IMR-90 (cell line): ENCODE measurements at regions not wholly inside any gene's neighbourhood (a gene's known extent, or its start where the extent isn't known, plus 50 kb on each side); places are given as distances from the start of the nearest gene placed in this dataset.

ENCODE experiments used
- ATAC-seq: fragments of 200-7000 bp; cut with Tn5 transposase; 2 replicates; pipeline ENCODE4 v1.9.1; 2020; ENCODE audit warnings: low read depth, mild to moderate bottlenecking, moderate library complexity
- BruUV-seq: library from RNA; stranded (reverse); fragments of 400-500 nt; replicated peaks from 2 replicates; lab custom pipeline; 2021; lab: Mats Ljungman, UMichigan
- CTCF ChIA-PET: fragments of 300-600 bp; formaldehyde crosslinking; extraction: SDS; loops from one replicate; lab custom pipeline; 2021; ENCODE audit warnings: antibody characterized with exemption; lab: Yijun Ruan, JAX
- POLR2A ChIA-PET: fragments of 300-600 bp; sonication (Branson Sonifier 250); formaldehyde crosslinking; loops from one replicate; lab custom pipeline; 2022; ENCODE audit warnings: antibody characterized with exemption; ENCODE audit not compliant: unreplicated experiment; lab: Charles Lee
- DNase-seq: peaks from one replicate; pipeline ENCODE4 v3.0.0; 2013
- H2AFZ ChIP-seq: replicated peaks from 2 replicates; pipeline ENCODE3; 2013; ENCODE audit warnings: low read length, mild to moderate bottlenecking; ENCODE audit not compliant: poor library complexity
- H2AK5ac ChIP-seq: 2 replicates; pipeline ENCODE4 v1.6.1; 2013; ENCODE audit warnings: low read depth, low read length, inconsistent platforms
- H2AK9ac ChIP-seq: replicated peaks from 2 replicates; pipeline ENCODE3; 2013; ENCODE audit warnings: mild to moderate bottlenecking, low read depth, low read length, moderate library complexity; ENCODE audit not compliant: poor library complexity
- H2BK120ac ChIP-seq: 2 replicates; pipeline ENCODE4 v1.6.1; 2013; ENCODE audit warnings: low read depth, low read length, inconsistent platforms
- H2BK15ac ChIP-seq: 3 replicates; pipeline ENCODE4 v1.6.1; 2013; ENCODE audit warnings: low read depth, low read length, inconsistent platforms
- H2BK20ac ChIP-seq: 2 replicates; pipeline ENCODE4 v1.6.1; 2013; ENCODE audit warnings: low read depth, mild to moderate bottlenecking, inconsistent platforms, low read length, moderate library complexity
- H2BK5ac ChIP-seq: 2 replicates; pipeline ENCODE4 v1.6.1; 2013; ENCODE audit warnings: mild to moderate bottlenecking, low read depth, low read length, inconsistent platforms; ENCODE audit not compliant: poor library complexity, severe bottlenecking
- H3K14ac ChIP-seq: replicated peaks from 2 replicates; pipeline ENCODE4 v1.6.1; 2013; ENCODE audit warnings: low read depth, low read length, inconsistent platforms
- H3K18ac ChIP-seq: 2 replicates; pipeline ENCODE4 v1.6.1; 2013; ENCODE audit warnings: low read depth, low read length, control low read depth
- H3K23ac ChIP-seq: 2 replicates; pipeline ENCODE4 v1.6.1; 2013; ENCODE audit warnings: low read depth, low read length, inconsistent platforms
- H3K27ac ChIP-seq: 2 replicates; pipeline ENCODE4 v1.5.1; 2013; ENCODE audit warnings: mild to moderate bottlenecking, control low read depth, low read length; ENCODE audit not compliant: insufficient read depth
- H3K27me3 ChIP-seq: 2 replicates; pipeline ENCODE4 v1.6.1; 2013; ENCODE audit warnings: low read length; ENCODE audit not compliant: control insufficient read depth, insufficient read depth
- H3K36me3 ChIP-seq: 2 replicates; pipeline ENCODE4 v1.6.1; 2013; ENCODE audit warnings: low read length, mixed read lengths; ENCODE audit not compliant: control insufficient read depth, insufficient read depth
- H3K4ac ChIP-seq: 2 replicates; pipeline ENCODE4 v1.6.1; 2013; ENCODE audit warnings: low read depth, low read length, inconsistent platforms
- H3K4me1 ChIP-seq: 2 replicates; pipeline ENCODE4 v1.6.1; 2013; ENCODE audit warnings: low read length, mixed read lengths; ENCODE audit not compliant: control insufficient read depth, insufficient read depth
- H3K4me2 ChIP-seq: 2 replicates; pipeline ENCODE4 v1.6.1; 2013; ENCODE audit warnings: low read depth, mild to moderate bottlenecking, control low read depth, low read length, moderate library complexity
- H3K4me3 ChIP-seq: 2 replicates; pipeline ENCODE4 v1.5.1; 2013; ENCODE audit warnings: low read depth, mild to moderate bottlenecking, control low read depth, low read length, moderate library complexity; ENCODE audit not compliant: insufficient read depth
- H3K56ac ChIP-seq: 2 replicates; pipeline ENCODE4 v1.6.1; 2013; ENCODE audit warnings: low read length, inconsistent platforms; ENCODE audit not compliant: insufficient read depth; ENCODE audit errors: extremely low read depth
- H3K79me1 ChIP-seq, 2 experiments: 2 replicates each; pipeline ENCODE4 v1.6.1; 2013; ENCODE audit warnings: low read length in 2 of 2, inconsistent platforms in 1 of 2, low read depth in 1 of 2
- H3K9ac ChIP-seq: 2 replicates; pipeline ENCODE4 v1.6.1; 2013; ENCODE audit warnings: low read depth, low read length, control low read depth
- H3K9me1 ChIP-seq: 2 replicates; pipeline ENCODE4 v1.6.1; 2013; ENCODE audit warnings: low read length, inconsistent platforms; ENCODE audit not compliant: insufficient read depth
- H3K9me3 ChIP-seq: 2 replicates; pipeline ENCODE4 v1.6.1; 2013; ENCODE audit warnings: low read length; ENCODE audit not compliant: control insufficient read depth, insufficient read depth
- H4K20me1 ChIP-seq: 2 replicates; pipeline ENCODE4 v1.6.1; 2013; ENCODE audit warnings: low read length, inconsistent platforms; ENCODE audit not compliant: insufficient read depth
- H4K5ac ChIP-seq: 2 replicates; pipeline ENCODE4 v1.6.1; 2013; ENCODE audit warnings: mild to moderate bottlenecking, low read depth, low read length, control low read depth
- H4K8ac ChIP-seq, 2 experiments: 2 replicates each; pipeline ENCODE4 v1.6.1; 2013; ENCODE audit warnings: low read depth in 2 of 2, low read length in 2 of 2, control low read depth in 1 of 2, inconsistent platforms in 1 of 2
- H4K91ac ChIP-seq: 2 replicates; pipeline ENCODE4 v1.6.1; 2013; ENCODE audit warnings: low read depth, low read length, inconsistent platforms; ENCODE audit not compliant: insufficient read depth
- CHD1 ChIP-seq: IDR thresholded peaks from 2 replicates; pipeline ENCODE4 v1.6.1; 2012; ENCODE audit warnings: low read depth, low read length, improper control_type of control experiment
- CTCF ChIP-seq: conservative IDR thresholded peaks from 2 replicates; pipeline ENCODE4 v1.5.1; 2012; ENCODE audit warnings: mild to moderate bottlenecking, low read depth, low read length, improper control_type of control experiment
- FOS ChIP-seq: fragments of 150-350 bp; IDR thresholded peaks from 2 replicates; pipeline ENCODE4 v1.6.1; 2016; ENCODE audit warnings: low read depth, low read length
- MAFK ChIP-seq: IDR thresholded peaks from 2 replicates; pipeline ENCODE4 v1.6.1; 2012; ENCODE audit warnings: low read depth, low read length, improper control_type of control experiment
- MAZ ChIP-seq: IDR thresholded peaks from 2 replicates; pipeline ENCODE4 v1.6.1; 2012; ENCODE audit warnings: low read depth, mild to moderate bottlenecking, low read length, improper control_type of control experiment, moderate library complexity, borderline replicate concordance
- NFE2L2 ChIP-seq: fragments of 150-350 bp; IDR thresholded peaks from 2 replicates; pipeline ENCODE4 v1.6.1; 2016; ENCODE audit warnings: low read depth, mild to moderate bottlenecking, low read length
- RCOR1 ChIP-seq: IDR thresholded peaks from 2 replicates; pipeline ENCODE4 v1.6.1; 2012; ENCODE audit warnings: mild to moderate bottlenecking, low read length, improper control_type of control experiment; ENCODE audit not compliant: insufficient replicate concordance
- WGBS, 2 experiments: methylation state at CpG; one replicate each; pipeline versions ENCODE4 v1.1.5 to v1.1.7; 2013; ENCODE audit warnings: missing lambda C conversion rate in 2 of 2; ENCODE audit not compliant: insufficient read length in 1 of 2; ENCODE audit errors: extremely low coverage in 2 of 2; 5-methylcytosine and 5-hydroxymethylcytosine counted together
- dilution Hi-C: fragments of 300-500 bp; cut with HindIII; formaldehyde crosslinking; loops from one replicate; pipeline ENCODE4 v1.14.3; 2018; ENCODE audit warnings: low sequenced_read_pairs; ENCODE audit not compliant: unreplicated experiment
- in situ Hi-C: fragments of 300-500 bp; cut with MboI; formaldehyde crosslinking; loops from 3 replicates; pipeline ENCODE4 v1.14.3; 2019; ENCODE audit warnings: low sequenced_read_pairs, inconsistent platforms, mixed read lengths
- intact Hi-C: fragments of 100-400 bp; cut with micrococcal nuclease; formaldehyde crosslinking; loops from 2 replicates; pipeline ENCODE4 v1.10.0; 2022

- H4K20me1 ChIP-seq = no peaks in the 10 kb centered on the region
- H2BK20ac ChIP-seq = peak overlapping the region; percentile 1; the same call in 1 of the 2 replicates
- no peak overlapping the region for H3K27ac ChIP-seq
- peak overlapping the region; percentile 70; the same call in 1 of the 3 replicates for H2BK15ac ChIP-seq
- no peak overlapping the region for H3K23ac ChIP-seq
- intact Hi-C loops = no loop called here
- dilution Hi-C loops = no loop called here
- H3K36me3 ChIP-seq = no peaks in the 10 kb centered on the region
- no peak overlapping the region for H2BK5ac ChIP-seq
- no peak overlapping the region; the same call in 1 of the 2 replicates for H4K91ac ChIP-seq
- no peak overlapping the region for H3K4me2 ChIP-seq
- DNase-seq = no peak
- H3K9ac ChIP-seq = no peak overlapping the region
- in situ Hi-C loops = no loop called here
- no peak overlapping the region for H3K4ac ChIP-seq
- peaks cover 2% of the 10 kb centered on the region for H3K4me1 ChIP-seq
- H3K9me1 ChIP-seq = no peaks in the 10 kb centered on the region
- H3K18ac ChIP-seq = peak overlapping the region; percentile 48; the same call in 1 of the 2 replicates
- ChIA-PET POLR2A (no interaction called here), CTCF (interaction anchor here (0.5 to 0.8 kb wide), 2 partner anchors 40 to 45 kb away, joined by 3 read pairs; no protein-coding TSS in a partner anchor)
- no peak overlapping the region for H2AK5ac ChIP-seq
- no peaks in the 10 kb centered on the region for H3K9me3 ChIP-seq
- H4K8ac ChIP-seq = no peak overlapping the region
- no peak overlapping the region for H3K56ac ChIP-seq
- H4K5ac ChIP-seq = no peak overlapping the region
- TF ChIP-seq RCOR1 (no peak), NFE2L2 (no peak), MAFK (no peak), FOS (no peak), MAZ (no peak), CHD1 (no peak), CTCF (no peak)
- H3K79me1 ChIP-seq = no peaks in the 10 kb centered on the region
- ATAC-seq = no peak
- no peak overlapping the region for H3K4me3 ChIP-seq
- H2AFZ ChIP-seq = no peak overlapping the region
- H3K14ac ChIP-seq = no peak overlapping the region
- H2BK120ac ChIP-seq = peak overlapping the region; percentile 10; the same call in 1 of the 2 replicates
- WGBS, 2 experiments = no CpG with 5 or more reads among the region's 4 CpGs
- no peaks in the 10 kb centered on the region for H3K27me3 ChIP-seq
- H2AK9ac ChIP-seq = no peak overlapping the region
- no TSS peak for BruUV-seq
These were observed 167.8 kb upstream of the TRIB2 start for GRCh38 chr2:12548906-12549305.
